SK-N-SH (cell line): ENCODE measurements at regions not wholly inside any gene's neighbourhood (a gene's known extent, or its start where the extent isn't known, plus 50 kb on each side); places are given as distances from the start of the nearest gene placed in this dataset.

Experiments used
- CTCF ChIA-PET: fragments of 300-600, 350-600 bp; formaldehyde crosslinking; extraction: SDS; loops from one replicate; lab custom pipeline; 2021; lab: Yijun Ruan, JAX
- POLR2A ChIA-PET: fragments of 350-600 bp; sonication (Branson Sonifier 250); formaldehyde crosslinking; extraction: SDS; loops from one replicate; lab custom pipeline; 2020; ENCODE audit warnings: antibody characterized with exemption, inconsistent platforms; lab: Yijun Ruan, JAX
- DNase-seq: peaks from one replicate; pipeline ENCODE4 v3.0.0; 2012
- H2AFZ ChIP-seq: fragments of 200-600 bp; sonication (generic); 2 replicates; pipeline ENCODE4 v1.8.1; 2016; ENCODE audit warnings: antibody characterized with exemption, mild to moderate bottlenecking, low read depth
- H3F3A ChIP-seq: fragments of 200-600 bp; sonication (generic); replicated peaks from 2 replicates; pipeline ENCODE3; 2016; ENCODE audit warnings: antibody characterized with exemption, mild to moderate bottlenecking; ENCODE audit not compliant: insufficient read depth
- H3K27ac ChIP-seq, 2 experiments: fragments of 200-500 bp in 1 of 2; fragments of 200-600 bp in 1 of 2; sonication (Bioruptor generic) in 1 of 2; sonication (generic), shearing (Covaris generic) in 1 of 2; 2 replicates each; pipeline versions ENCODE4 v1.5.1 to v1.6.1; 2014 to 2016; ENCODE audit warnings: low read depth in 2 of 2, inconsistent platforms in 1 of 2, low read length in 1 of 2, mild to moderate bottlenecking in 1 of 2, mixed read lengths in 1 of 2
- H3K27me3 ChIP-seq: fragments of 200-600 bp; sonication (generic), shearing (Covaris generic); 2 replicates; pipeline ENCODE4 v1.6.1; 2016; ENCODE audit warnings: mixed run types; ENCODE audit not compliant: insufficient read depth
- H3K36me3 ChIP-seq, 2 experiments: fragments of 200-500 bp in 1 of 2; fragments of 200-600 bp in 1 of 2; sonication (Bioruptor generic) in 1 of 2; sonication (generic) in 1 of 2; replicated peaks in 1 of 2; 2 replicates each; pipeline versions ENCODE3 to v1.5.1; 2014 to 2016; ENCODE audit warnings: low read length in 1 of 2, mild to moderate bottlenecking in 1 of 2; ENCODE audit not compliant: insufficient read depth in 2 of 2, control insufficient read depth in 1 of 2
- H3K4me1 ChIP-seq, 2 experiments: fragments of 200-500 bp in 1 of 2; fragments of 200-600 bp in 1 of 2; sonication (Bioruptor generic) in 1 of 2; sonication (generic), shearing (Covaris generic) in 1 of 2; 2 replicates each; pipeline versions ENCODE4 v1.5.1 to v1.6.1; 2014 to 2016; ENCODE audit warnings: low read depth in 1 of 2, low read length in 1 of 2, mixed run types in 1 of 2; ENCODE audit not compliant: insufficient read depth in 2 of 2, control insufficient read depth in 1 of 2
- H3K4me2 ChIP-seq: fragments of 200-600 bp; sonication (generic), shearing (Covaris generic); 2 replicates; pipeline ENCODE4 v1.6.1; 2017; ENCODE audit warnings: mixed run types
- H3K4me3 ChIP-seq, 2 experiments: fragments of 200-500 bp in 1 of 2; fragments of 200-600 bp in 1 of 2; sonication (Bioruptor generic) in 1 of 2; sonication (generic), shearing (Covaris generic) in 1 of 2; 2 replicates each; pipeline versions ENCODE4 v1.5.1 to v1.8.1; 2014 to 2016; ENCODE audit warnings: low read depth in 2 of 2, inconsistent platforms in 1 of 2, low read length in 1 of 2, mild to moderate bottlenecking in 1 of 2, mixed read lengths in 1 of 2, moderate library complexity in 1 of 2
- H3K79me2 ChIP-seq: fragments of 200-600 bp; sonication (generic); 2 replicates; pipeline ENCODE4 v1.8.1; 2017; ENCODE audit warnings: mild to moderate bottlenecking; ENCODE audit not compliant: insufficient read depth
- H3K9ac ChIP-seq: fragments of 200-600 bp; sonication (generic); 2 replicates; pipeline ENCODE4 v1.6.1; 2017; ENCODE audit warnings: mixed run types
- H3K9me2 ChIP-seq: fragments of 200-600 bp; sonication (generic); 2 replicates; pipeline ENCODE4 v1.6.1; 2017; ENCODE audit warnings: mixed run types
- H3K9me3 ChIP-seq: fragments of 200-600 bp; sonication (generic); 2 replicates; pipeline ENCODE4 v1.6.1; 2017; ENCODE audit warnings: mixed run types, mild to moderate bottlenecking, moderate library complexity
- H4K20me1 ChIP-seq: fragments of 200-600 bp; sonication (generic); 2 replicates; pipeline ENCODE4 v1.6.1; 2017; ENCODE audit warnings: mild to moderate bottlenecking, mixed run types; ENCODE audit not compliant: insufficient read depth
- CHD2 ChIP-seq: fragments of 150-350 bp; IDR thresholded peaks from 2 replicates; pipeline ENCODE4 v1.6.1; 2018; ENCODE audit warnings: low read length; ENCODE audit not compliant: partially characterized antibody
- CTCF ChIP-seq: fragments of 200-600 bp; sonication (generic); IDR thresholded peaks from 2 replicates; pipeline ENCODE4 v1.6.1; 2017; ENCODE audit warnings: antibody characterized with exemption, mild to moderate bottlenecking, moderate library complexity
- EP300 ChIP-seq, 2 experiments: IDR thresholded peaks; 2 replicates each; pipeline versions ENCODE4 v1.4.0 to v1.6.1; 2012; ENCODE audit warnings: borderline replicate concordance in 1 of 2, low read depth in 1 of 2, low read length in 1 of 2
- FOSL2 ChIP-seq: IDR thresholded peaks from 2 replicates; pipeline ENCODE4 v1.4.0; 2012; ENCODE audit warnings: low read depth, mild to moderate bottlenecking, moderate library complexity, borderline replicate concordance
- FOXJ3 ChIP-seq: sonication (generic); formaldehyde crosslinking; IDR thresholded peaks from 2 replicates; pipeline ENCODE4 v1.5.1; 2020; ENCODE audit warnings: mild to moderate bottlenecking, missing genetic modification reagents
- FOXM1 ChIP-seq: IDR thresholded peaks from 2 replicates; pipeline ENCODE4 v1.4.0; 2012; ENCODE audit warnings: low read depth, mild to moderate bottlenecking
- GABPA ChIP-seq: IDR thresholded peaks from 2 replicates; pipeline ENCODE4 v1.4.0; 2012; ENCODE audit warnings: low read depth, mild to moderate bottlenecking
- GATA2 ChIP-seq: sonication (generic); formaldehyde crosslinking; IDR thresholded peaks from 2 replicates; pipeline ENCODE4 v1.5.0; 2020; ENCODE audit warnings: mild to moderate bottlenecking, missing genetic modification reagents
- IRF3 ChIP-seq: fragments of 150-350 bp; IDR thresholded peaks from 2 replicates; pipeline ENCODE4 v1.6.1; 2016; ENCODE audit warnings: mild to moderate bottlenecking, low read depth, low read length
- JUND ChIP-seq: IDR thresholded peaks from 2 replicates; pipeline ENCODE4 v1.4.0; 2012
- MAX ChIP-seq: IDR thresholded peaks from 2 replicates; pipeline ENCODE4 v1.4.0; 2012; ENCODE audit warnings: low read depth
- MEF2A ChIP-seq: IDR thresholded peaks from 2 replicates; pipeline ENCODE4 v1.4.0; 2012; ENCODE audit warnings: low read depth, borderline replicate concordance
- NFIC ChIP-seq: IDR thresholded peaks from 2 replicates; pipeline ENCODE4 v1.4.0; 2012; ENCODE audit warnings: borderline replicate concordance
- POLR2AphosphoS5 ChIP-seq: IDR thresholded peaks from 2 replicates; pipeline ENCODE4 v1.6.1; 2012; ENCODE audit warnings: low read depth, low read length
- RFX5 ChIP-seq: IDR thresholded peaks from 2 replicates; pipeline ENCODE4 v1.6.1; 2012; ENCODE audit warnings: mild to moderate bottlenecking, improper control_type of control experiment, low read length
- SIN3A ChIP-seq: IDR thresholded peaks from 2 replicates; pipeline ENCODE4 v1.6.1; 2012; ENCODE audit warnings: low read depth, mild to moderate bottlenecking, low read length, moderate library complexity, borderline replicate concordance
- TAF1 ChIP-seq: IDR thresholded peaks from 2 replicates; pipeline ENCODE4 v1.6.1; 2012; ENCODE audit warnings: low read depth, mild to moderate bottlenecking, low read length, moderate library complexity, borderline replicate concordance
- USF1 ChIP-seq: IDR thresholded peaks from 2 replicates; pipeline ENCODE4 v1.4.0; 2012; ENCODE audit warnings: low read depth, borderline replicate concordance
- USF2 ChIP-seq: fragments of 150-350 bp; IDR thresholded peaks from 2 replicates; pipeline ENCODE4 v1.6.1; 2017; ENCODE audit warnings: antibody characterized with exemption, low read length, low read depth, borderline replicate concordance
- YY1 ChIP-seq: IDR thresholded peaks from 2 replicates; pipeline ENCODE4 v1.4.0; 2012; ENCODE audit warnings: low read depth, mild to moderate bottlenecking
- WGBS: methylation state at CpG from one replicate; pipeline ENCODE4 v1.1.6; 2017; ENCODE audit warnings: low lambda C conversion rate; 5-methylcytosine and 5-hydroxymethylcytosine counted together

GRCh38 chr13:105334211-105334610 lies 1201.3 kb downstream of the EFNB2 start:
- H3K36me3 ChIP-seq: no peaks in the 10 kb centered on the region
- TF ChIP-seq SIN3A (no peak), POLR2AphosphoS5 (no peak), USF2 (no peak), CTCF (no peak), FOXM1 (no peak), IRF3 (no peak), CHD2 (no peak), JUND (no peak), FOXJ3 (no peak), EP300 (IDR thresholded peaks at IDR 0.05; ENCODE audit: borderline replicate concordance in 1 of 2, low read depth in 1 of 2, low read length in 1 of 2) (no peak), GATA2 (CRISPR knock-in tag) (no peak), GABPA (no peak)
- H4K20me1 ChIP-seq: no peaks in the 10 kb centered on the region
- no peak overlapping the region for H3K4me2 ChIP-seq
- H3F3A ChIP-seq: no peaks in the 10 kb centered on the region
- H2AFZ ChIP-seq: no peak overlapping the region
- 34% methylated on average over 3 of the region's 3 CpGs for WGBS
- no peaks in the 10 kb centered on the region for H3K9me2 ChIP-seq
- no peak for DNase-seq
- H3K9ac ChIP-seq: no peak overlapping the region
- no peaks in the 10 kb centered on the region for H3K4me1 ChIP-seq
- no peaks in the 10 kb centered on the region for H3K9me3 ChIP-seq
- no peaks in the 10 kb centered on the region for H3K79me2 ChIP-seq
- no peak overlapping the region; a peak in 1 of 4 replicates for H3K4me3 ChIP-seq
- peak overlapping the region in 1 of 2 experiments; percentile 35; a peak in 1 of 4 replicates for H3K27ac ChIP-seq
- ChIA-PET POLR2A (no interaction called here), CTCF (interaction anchor here (0.6 kb wide), 1 partner anchor 760 kb away, joined by 3 read pairs; no protein-coding TSS in a partner anchor)
- no peaks in the 10 kb centered on the region for H3K27me3 ChIP-seq

- WGBS: 85% methylated on average over 5 of the region's 5 CpGs
- no peaks in the 10 kb centered on the region for H4K20me1 ChIP-seq
- no peaks in the 10 kb centered on the region for H3K9me3 ChIP-seq
- no peaks in the 10 kb centered on the region for H3K27me3 ChIP-seq
- DNase-seq: no peak
- H3K4me3 ChIP-seq: no peak overlapping the region
- ChIA-PET CTCF (no interaction called here), POLR2A (no interaction called here)
- no peaks in the 10 kb centered on the region for H3K36me3 ChIP-seq
- H3K9me2 ChIP-seq: no peaks in the 10 kb centered on the region
- no peak overlapping the region for H3K4me2 ChIP-seq
- H3K79me2 ChIP-seq: no peaks in the 10 kb centered on the region
- no peak overlapping the region for H2AFZ ChIP-seq
- no peak overlapping the region for H3K9ac ChIP-seq
- TF ChIP-seq SIN3A (no peak), USF2 (no peak), YY1 (no peak), NFIC (no peak), EP300 (IDR thresholded peaks at IDR 0.05; ENCODE audit: borderline replicate concordance in 1 of 2, low read depth in 1 of 2, low read length in 1 of 2) (no peak), USF1 (no peak), MAX (no peak), MEF2A (no peak), RFX5 (no peak), FOSL2 (no peak), FOXJ3 (no peak), TAF1 (no peak), CHD2 (no peak), IRF3 (no peak)
- TF ChIP-seq, all 33 proteins: peak for 0
- Histone ChIP-seq H3F3A (no peaks in the 10 kb centered on the region), H3K27ac (no peak overlapping the region), H3K4me1 (no peaks in the 10 kb centered on the region)
Observed at GRCh38 chr13:105333416-105333815, 1202.0 kb downstream of the EFNB2 start.
